Smooth muscle cell (in vitro differentiated cells): ENCODE measurements at regions not wholly inside any gene's neighbourhood (a gene's known extent, or its start where the extent isn't known, plus 50 kb on each side); places are given as distances from the start of the nearest gene placed in this dataset.

Experiments
- DNase-seq: peaks from one replicate; lab custom pipeline; 2025; ENCODE audit not compliant: unreplicated experiment; lab: John Stamatoyannopoulos, UW
- H2AFZ ChIP-seq: fragments of 200-600 bp; sonication (generic); 2 replicates; pipeline ENCODE4 v1.6.0; 2016; ENCODE audit warnings: antibody characterized with exemption, low read depth, mild to moderate bottlenecking
- H3F3A ChIP-seq: fragments of 200-600 bp; sonication (generic); 2 replicates; pipeline ENCODE4 v1.6.0; 2017; ENCODE audit warnings: antibody characterized with exemption, low read depth
- H3K27ac ChIP-seq: fragments of 200-600 bp; sonication (generic); 2 replicates; pipeline ENCODE4 v1.5.1; 2016; ENCODE audit warnings: low read depth, mild to moderate bottlenecking
- H3K27me3 ChIP-seq: fragments of 200-600 bp; sonication (generic); 2 replicates; pipeline ENCODE4 v1.6.1; 2016; ENCODE audit warnings: low read depth, mild to moderate bottlenecking
- H3K36me3 ChIP-seq: fragments of 200-600 bp; sonication (generic); 2 replicates; pipeline ENCODE4 v1.5.1; 2016; ENCODE audit warnings: low read depth
- H3K4me1 ChIP-seq: fragments of 200-600 bp; sonication (generic); 2 replicates; pipeline ENCODE4 v1.5.1; 2016; ENCODE audit warnings: low read depth
- H3K4me2 ChIP-seq: fragments of 200-600 bp; sonication (generic); 2 replicates; pipeline ENCODE4 v1.6.0; 2016; ENCODE audit warnings: mild to moderate bottlenecking
- H3K4me3 ChIP-seq: fragments of 200-600 bp; sonication (generic); 2 replicates; pipeline ENCODE4 v1.5.1; 2016; ENCODE audit warnings: mild to moderate bottlenecking
- H3K79me2 ChIP-seq: fragments of 200-600 bp; sonication (generic); 2 replicates; pipeline ENCODE4 v1.6.0; 2016; ENCODE audit warnings: low read depth, mild to moderate bottlenecking
- H3K9ac ChIP-seq: fragments of 200-600 bp; sonication (generic); 2 replicates; pipeline ENCODE4 v1.6.0; 2016; ENCODE audit warnings: low read depth
- H3K9me3 ChIP-seq: fragments of 200-600 bp; sonication (generic); replicated peaks from 2 replicates; pipeline ENCODE4 v1.5.1; 2016; ENCODE audit warnings: low read depth
- H4K20me1 ChIP-seq: fragments of 200-600 bp; sonication (generic); 2 replicates; pipeline ENCODE4 v1.6.0; 2016; ENCODE audit warnings: low read depth
- WGBS: methylation state at CpG from one replicate; pipeline ENCODE4 v1.1.7; 2016; ENCODE audit warnings: low lambda C conversion rate; 5-methylcytosine and 5-hydroxymethylcytosine counted together
- TF ChIP-seq, protein P1 (sequence below): fragments of 200-600 bp; sonication (generic); IDR thresholded peaks from 2 replicates; pipeline ENCODE4 v1.5.1; 2017; ENCODE audit warnings: borderline replicate concordance, mild to moderate bottlenecking, antibody characterized with exemption; ENCODE audit not compliant: insufficient read depth, poor library complexity, severe bottlenecking

DNA sequence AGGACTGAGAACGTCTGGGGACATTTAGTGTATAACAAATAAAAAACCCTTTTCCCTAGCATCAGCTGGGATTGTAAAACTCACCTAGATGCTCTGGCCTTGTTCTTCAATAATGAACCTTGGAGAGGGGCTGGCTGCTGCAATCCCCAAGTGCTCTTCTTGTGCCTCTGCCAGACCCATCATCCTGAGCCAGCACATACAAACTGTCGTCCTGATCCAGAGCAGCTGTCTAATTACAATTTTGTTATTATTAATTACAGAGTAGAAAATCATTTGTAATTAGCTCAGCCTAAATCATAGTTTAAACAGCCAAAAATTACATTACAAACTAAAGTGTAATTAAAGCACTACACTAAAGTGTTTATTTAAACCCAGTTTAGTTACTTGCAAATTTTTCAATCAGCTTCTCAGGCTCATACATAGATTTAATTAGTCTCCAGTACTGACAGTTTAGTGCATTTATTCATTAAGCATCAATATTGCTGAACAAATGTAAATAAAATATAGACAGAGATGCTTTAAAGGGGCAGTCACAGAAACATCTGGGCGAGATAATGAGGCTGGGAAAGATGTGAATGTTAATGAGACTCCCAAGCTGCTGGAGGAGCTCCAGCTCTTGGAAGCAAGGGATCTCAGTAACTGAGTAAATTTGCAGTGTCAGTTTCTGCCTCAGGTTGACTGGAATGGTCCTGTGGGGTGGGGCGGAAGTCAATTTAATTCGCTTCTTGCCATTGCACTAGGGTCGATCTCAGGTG, 632.3 kb upstream of the TLE4 start:
- Histone ChIP-seq H3K9ac (no peak overlapping the region), H3K4me3 (no peak overlapping the region), H4K20me1 (no peaks in the 10 kb centered on the region), H3K4me1 (no peaks in the 10 kb centered on the region), H3K36me3 (no peaks in the 10 kb centered on the region), H3K4me2 (no peak overlapping the region), H3K27ac (no peak overlapping the region), H3K27me3 (no peaks in the 10 kb centered on the region), H3K9me3 (no peaks in the 10 kb centered on the region), H3K79me2 (no peaks in the 10 kb centered on the region), H2AFZ (no peak overlapping the region), H3F3A (peaks cover 3% of the 10 kb centered on the region)
- DNase-seq: no peak
- TF ChIP-seq, protein P1, sequence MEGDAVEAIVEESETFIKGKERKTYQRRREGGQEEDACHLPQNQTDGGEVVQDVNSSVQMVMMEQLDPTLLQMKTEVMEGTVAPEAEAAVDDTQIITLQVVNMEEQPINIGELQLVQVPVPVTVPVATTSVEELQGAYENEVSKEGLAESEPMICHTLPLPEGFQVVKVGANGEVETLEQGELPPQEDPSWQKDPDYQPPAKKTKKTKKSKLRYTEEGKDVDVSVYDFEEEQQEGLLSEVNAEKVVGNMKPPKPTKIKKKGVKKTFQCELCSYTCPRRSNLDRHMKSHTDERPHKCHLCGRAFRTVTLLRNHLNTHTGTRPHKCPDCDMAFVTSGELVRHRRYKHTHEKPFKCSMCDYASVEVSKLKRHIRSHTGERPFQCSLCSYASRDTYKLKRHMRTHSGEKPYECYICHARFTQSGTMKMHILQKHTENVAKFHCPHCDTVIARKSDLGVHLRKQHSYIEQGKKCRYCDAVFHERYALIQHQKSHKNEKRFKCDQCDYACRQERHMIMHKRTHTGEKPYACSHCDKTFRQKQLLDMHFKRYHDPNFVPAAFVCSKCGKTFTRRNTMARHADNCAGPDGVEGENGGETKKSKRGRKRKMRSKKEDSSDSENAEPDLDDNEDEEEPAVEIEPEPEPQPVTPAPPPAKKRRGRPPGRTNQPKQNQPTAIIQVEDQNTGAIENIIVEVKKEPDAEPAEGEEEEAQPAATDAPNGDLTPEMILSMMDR: no peak
- 78% methylated on average over 6 of the region's 6 CpGs for WGBS

DNA sequence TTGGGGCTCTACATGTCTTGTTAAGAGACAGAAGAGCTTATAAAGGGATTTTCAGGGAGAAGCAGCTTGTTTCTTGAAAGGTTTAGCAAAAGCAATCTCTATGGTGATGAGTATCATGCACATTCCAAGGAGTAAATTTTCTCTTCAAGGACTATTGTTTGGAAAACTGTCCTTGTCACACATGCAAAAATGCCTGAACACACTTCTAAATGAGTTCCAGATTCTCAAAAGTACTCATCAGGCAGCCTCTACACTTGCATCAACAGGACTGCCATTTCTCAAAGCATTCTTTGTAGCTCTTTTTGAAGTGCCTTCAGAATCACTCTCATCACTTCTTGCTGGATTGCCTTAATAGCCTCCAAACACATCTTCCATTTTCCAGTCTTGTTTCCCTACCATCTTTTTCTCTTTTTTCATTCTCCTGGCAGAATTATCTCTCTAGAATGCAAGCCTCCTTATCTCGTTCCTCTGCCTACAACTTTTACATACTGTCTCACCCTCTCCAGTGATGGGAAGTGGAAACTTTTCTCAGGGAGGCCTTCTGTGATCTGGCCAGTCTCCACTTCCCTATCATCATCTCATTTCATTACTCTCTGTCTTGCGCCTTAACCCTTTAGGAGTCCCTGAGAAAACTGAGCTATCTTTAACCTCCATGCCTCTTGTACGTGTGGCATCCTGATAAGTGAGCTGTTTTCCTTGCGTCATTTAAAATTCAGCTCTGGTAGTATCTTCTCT, 631.5 kb upstream of the TLE4 start:
- H3K4me1 ChIP-seq: no peaks in the 10 kb centered on the region
- H2AFZ ChIP-seq: peak overlapping the region; percentile 80
- no peaks in the 10 kb centered on the region for H4K20me1 ChIP-seq
- DNase-seq: no peak
- H3K79me2 ChIP-seq: no peaks in the 10 kb centered on the region
- 24% methylated on average over 4 of the region's 4 CpGs for WGBS
- no peaks in the 10 kb centered on the region for H3K36me3 ChIP-seq
- H3K4me2 ChIP-seq: peak overlapping the region; percentile 57
- H3K27ac ChIP-seq: no peak overlapping the region
- H3K27me3 ChIP-seq: no peaks in the 10 kb centered on the region
- no peaks in the 10 kb centered on the region for H3K9me3 ChIP-seq
- TF ChIP-seq, protein P1: no peak
- H3K9ac ChIP-seq: no peak overlapping the region
- peaks cover 3% of the 10 kb centered on the region for H3F3A ChIP-seq
- H3K4me3 ChIP-seq: no peak overlapping the region

DNA sequence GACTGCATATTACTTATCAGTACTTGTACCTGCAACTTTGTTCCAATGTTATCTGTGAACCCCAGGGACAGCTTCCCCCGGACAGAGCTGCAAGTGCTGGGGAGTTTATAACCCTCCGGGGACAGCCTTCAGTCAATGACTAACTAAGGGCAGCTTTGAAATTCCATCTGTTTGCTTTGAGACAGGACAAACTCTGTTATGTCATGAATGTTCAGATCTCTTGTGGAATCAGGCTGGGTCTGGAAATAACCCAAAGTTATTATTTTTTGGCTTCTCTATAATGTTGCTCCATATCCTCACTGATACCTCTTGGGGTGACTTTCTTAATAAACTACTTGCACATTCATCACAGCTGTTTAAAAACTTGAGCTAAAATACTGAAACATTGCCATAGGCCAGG, 617.5 kb upstream of the TLE4 start:
- Histone ChIP-seq H3K27me3 (no peaks in the 10 kb centered on the region), H3K4me3 (no peak overlapping the region), H2AFZ (no peak overlapping the region), H3K9ac (no peak overlapping the region), H4K20me1 (no peaks in the 10 kb centered on the region), H3K4me2 (no peak overlapping the region), H3K4me1 (no peaks in the 10 kb centered on the region), H3K79me2 (no peaks in the 10 kb centered on the region), H3F3A (no peaks in the 10 kb centered on the region), H3K27ac (no peak overlapping the region), H3K9me3 (no peaks in the 10 kb centered on the region), H3K36me3 (no peaks in the 10 kb centered on the region)
- DNase-seq: no peak
- TF ChIP-seq, protein P1: no peak
- WGBS: 71% methylated on average over 2 of the region's 2 CpGs
